Hepatocyte (in vitro differentiated cells): ENCODE measurements at regions not wholly inside any gene's neighbourhood (a gene's known extent, or its start where the extent isn't known, plus 50 kb on each side); places are given as distances from the start of the nearest gene placed in this dataset.
"Not testable (repeated sequence)": the region's sequence is repeated elsewhere in the genome, so short reads cannot be mapped to it uniquely, and the experiment has no call there.

Experiments used
- DNase-seq: peaks from one replicate; pipeline ENCODE4 v3.0.0-alpha.2; 2016; ENCODE audit warnings: low spot score
- H2AFZ ChIP-seq: fragments of 200-600 bp; sonication (generic); 2 replicates; pipeline ENCODE4 v1.6.0; 2016; ENCODE audit warnings: antibody characterized with exemption, mild to moderate bottlenecking
- H3K27ac ChIP-seq: fragments of 200-600 bp; sonication (generic); 2 replicates; pipeline ENCODE4 v1.5.1; 2016; ENCODE audit warnings: mild to moderate bottlenecking
- H3K27me3 ChIP-seq: fragments of 200-600 bp; sonication (generic); 2 replicates; pipeline ENCODE4 v1.6.1; 2016
- H3K36me3 ChIP-seq: fragments of 200-600 bp; sonication (generic); replicated peaks from 2 replicates; pipeline ENCODE4 v1.5.1; 2016; ENCODE audit warnings: low read depth; ENCODE audit not compliant: insufficient read depth
- H3K4me1 ChIP-seq: fragments of 200-600 bp; sonication (generic); 2 replicates; pipeline ENCODE4 v1.5.1; 2016; ENCODE audit warnings: mild to moderate bottlenecking, moderate library complexity; ENCODE audit not compliant: insufficient read depth
- H3K4me2 ChIP-seq: fragments of 200-600 bp; sonication (generic); 2 replicates; pipeline ENCODE4 v1.6.0; 2016
- H3K4me3 ChIP-seq: fragments of 200-600 bp; sonication (generic); 2 replicates; pipeline ENCODE4 v1.5.1; 2016; ENCODE audit warnings: mild to moderate bottlenecking
- H3K79me2 ChIP-seq: fragments of 200-600 bp; sonication (generic); 2 replicates; pipeline ENCODE4 v1.6.0; 2017; ENCODE audit warnings: mild to moderate bottlenecking
- H3K9me2 ChIP-seq: fragments of 200-600 bp; sonication (generic); replicated peaks from 2 replicates; pipeline ENCODE4 v1.6.0; 2017; ENCODE audit warnings: mild to moderate bottlenecking; ENCODE audit not compliant: insufficient read depth
- H3K9me3 ChIP-seq: fragments of 200-600 bp; sonication (generic); 2 replicates; pipeline ENCODE4 v1.5.1; 2016; ENCODE audit warnings: low read depth, mild to moderate bottlenecking
- H4K20me1 ChIP-seq: fragments of 200-600 bp; sonication (generic); 2 replicates; pipeline ENCODE4 v1.6.0; 2016; ENCODE audit warnings: mild to moderate bottlenecking; ENCODE audit not compliant: insufficient read depth, poor library complexity, severe bottlenecking
- CTCF ChIP-seq: fragments of 200-600 bp; sonication (generic); IDR thresholded peaks from 2 replicates; pipeline ENCODE4 v1.5.1; 2016; ENCODE audit warnings: antibody characterized with exemption, mild to moderate bottlenecking; ENCODE audit not compliant: poor library complexity
- EZH2 ChIP-seq: fragments of 200-600 bp; sonication (generic); IDR thresholded peaks from 2 replicates; pipeline ENCODE4 v1.6.1; 2016; ENCODE audit warnings: antibody characterized with exemption, mild to moderate bottlenecking, borderline replicate concordance
- EZH2phosphoT487 ChIP-seq: fragments of 200-600 bp; sonication (generic); IDR thresholded peaks from one replicate; pipeline ENCODE4 v1.6.1; 2018; ENCODE audit warnings: antibody characterized with exemption, mild to moderate bottlenecking, low read depth, moderate library complexity; ENCODE audit not compliant: unreplicated experiment, severe bottlenecking
- WGBS: methylation state at CpG from one replicate; pipeline ENCODE4 v1.1.6; 2016; ENCODE audit warnings: low lambda C conversion rate; ENCODE audit errors: missing lambda C conversion rate; 5-methylcytosine and 5-hydroxymethylcytosine counted together

GRCh38 chr1:113201560-113201959 is 128.6 kb downstream of the LRIG2 start:
- TF ChIP-seq CTCF = no peak
- TF ChIP-seq EZH2 = no peak
- no peak for TF ChIP-seq EZH2phosphoT487
- H3K9me3 ChIP-seq = peaks cover 5% of the 10 kb centered on the region
- H2AFZ ChIP-seq = no peak overlapping the region
- no peaks in the 10 kb centered on the region for H3K27me3 ChIP-seq
- no peaks in the 10 kb centered on the region for H3K9me2 ChIP-seq
- peak overlapping the region; percentile 55 for H3K27ac ChIP-seq
- no peak overlapping the region for H3K4me2 ChIP-seq
- no peaks in the 10 kb centered on the region for H4K20me1 ChIP-seq
- no peak for DNase-seq
- peaks cover 17% of the 10 kb centered on the region for H3K4me1 ChIP-seq
- no peaks in the 10 kb centered on the region for H3K36me3 ChIP-seq
- no peaks in the 10 kb centered on the region for H3K79me2 ChIP-seq
- H3K4me3 ChIP-seq = no peak overlapping the region

GRCh38 chr1:113205980-113206766 is 133.2 kb downstream of the LRIG2 start:
- H3K27me3 ChIP-seq = no peaks in the 10 kb centered on the region
- 65% methylated on average over 4 of the region's 4 CpGs for WGBS
- TF ChIP-seq EZH2phosphoT487 (no peak), EZH2 (no peak)
- no peaks in the 10 kb centered on the region for H4K20me1 ChIP-seq
- H3K36me3 ChIP-seq = no peaks in the 10 kb centered on the region
- no peak overlapping the region for H3K4me2 ChIP-seq
- H3K4me1 ChIP-seq = peaks cover 25% of the 10 kb centered on the region
- peak overlapping the region; percentile 17 for H2AFZ ChIP-seq
- no peak overlapping the region for H3K4me3 ChIP-seq
- H3K27ac ChIP-seq = peak overlapping the region; percentile 43
- DNase-seq = no peak
- peaks cover 5% of the 10 kb centered on the region for H3K9me3 ChIP-seq
- no peaks in the 10 kb centered on the region for H3K9me2 ChIP-seq
- no peaks in the 10 kb centered on the region for H3K79me2 ChIP-seq

GRCh38 chr1:113207019-113207418 is 134.0 kb downstream of the LRIG2 start:
- Histone ChIP-seq H3K79me2 (no peaks in the 10 kb centered on the region), H3K27ac (peak overlapping the region; percentile 43), H3K9me2 (no peaks in the 10 kb centered on the region), H3K27me3 (no peaks in the 10 kb centered on the region), H3K36me3 (no peaks in the 10 kb centered on the region), H2AFZ (no peak overlapping the region), H3K4me2 (no peak overlapping the region), H3K4me1 (peaks cover 25% of the 10 kb centered on the region), H4K20me1 (no peaks in the 10 kb centered on the region), H3K4me3 (no peak overlapping the region), H3K9me3 (peaks cover 5% of the 10 kb centered on the region)
- TF ChIP-seq EZH2phosphoT487 = no peak
- TF ChIP-seq CTCF = no peak
- DNase-seq = no peak
- WGBS = 50% methylated on average over 2 of the region's 2 CpGs

GRCh38 chr1:113207457-113207856 is 134.5 kb downstream of the LRIG2 start:
- DNase-seq = no peak
- Histone ChIP-seq H3K9me3 (peaks cover 5% of the 10 kb centered on the region), H3K36me3 (no peaks in the 10 kb centered on the region), H3K4me2 (no peak overlapping the region), H3K9me2 (no peaks in the 10 kb centered on the region), H3K27ac (no peak overlapping the region), H3K27me3 (no peaks in the 10 kb centered on the region), H3K4me1 (peaks cover 25% of the 10 kb centered on the region), H3K79me2 (no peaks in the 10 kb centered on the region), H3K4me3 (no peak overlapping the region), H2AFZ (no peak overlapping the region), H4K20me1 (no peaks in the 10 kb centered on the region)
- TF ChIP-seq EZH2phosphoT487 (no peak), CTCF (no peak), EZH2 (no peak)
- WGBS = 82% methylated on average over 1 of the region's 1 CpG

GRCh38 chr1:113208425-113208824 is 135.4 kb downstream of the LRIG2 start:
- not testable (repeated sequence) for H3K27ac ChIP-seq, H2AFZ ChIP-seq, DNase-seq, H3K4me3 ChIP-seq, H3K9me2 ChIP-seq, H3K27me3 ChIP-seq, H3K9me3 ChIP-seq, H3K79me2 ChIP-seq, H4K20me1 ChIP-seq, H3K4me2 ChIP-seq, H3K36me3 ChIP-seq
- H3K4me1 ChIP-seq = peaks cover 25% of the 10 kb centered on the region
- 86% methylated on average over 9 of the region's 9 CpGs for WGBS
